MM.1S (cell line): ENCODE measurements at regions not wholly inside any gene's neighbourhood (a gene's known extent, or its start where the extent isn't known, plus 50 kb on each side); places are given as distances from the start of the nearest gene placed in this dataset.

Source experiments
- CTCF ChIP-seq: fragments of 300-600 bp; sonication (generic); IDR thresholded peaks from 2 replicates; pipeline ENCODE4 v1.5.1; 2016; ENCODE audit warnings: antibody characterized with exemption, low read length, mixed read lengths
- EZH2 ChIP-seq: fragments of 300-600 bp; sonication (generic); optimal IDR thresholded peaks from 2 replicates; pipeline ENCODE3; 2017; ENCODE audit warnings: low read depth, mild to moderate bottlenecking, antibody characterized with exemption, low read length, mixed read lengths
- EZH2phosphoT487 ChIP-seq: fragments of 300-600 bp; sonication (generic); IDR thresholded peaks from 2 replicates; pipeline ENCODE4 v1.6.1; 2018; ENCODE audit warnings: antibody characterized with exemption, low read length

GRCh38 chr11:25423436-25424199 is 908.3 kb upstream of the ANO3 start:
- TF ChIP-seq EZH2 = no peak
- no peak for TF ChIP-seq CTCF
- no peak for TF ChIP-seq EZH2phosphoT487
